ENCODE measurements at regions not wholly inside any gene's neighbourhood (a gene's known extent, or its start where the extent isn't known, plus 50 kb on each side); places are given as distances from the start of the nearest gene placed in this dataset.

- DNase-seq (peak; percentile 11), ATAC-seq (peak; percentile 72)
- Mint-ChIP-seq H3K36me3 (ENCODE audit: low read depth) (peaks cover 5% of the 10 kb centered on the region), H3K4me3 (no peak overlapping the region), H3K27ac (no peak overlapping the region), H3K27me3 (no peaks in the 10 kb centered on the region), H3K4me1 (peaks cover 27% of the 10 kb centered on the region), H3K9me3 (ENCODE audit: low read depth) (peaks cover 8% of the 10 kb centered on the region)
- intact Hi-C loops (cut with DNase I, micrococcal nuclease): loop anchor here in 1 of 2 experiments (2.0 kb wide), 1 partner anchor 16 kb away; no protein-coding TSS in a partner anchor
- CTCF ChIA-PET: no interaction called here
- POLR2A ChIA-PET: interaction anchor here (0.8 kb wide), 1 partner anchor 212 kb away, joined by 3 read pairs; no protein-coding TSS in a partner anchor
Observed at GRCh38 chr11:128210148-128210940, 377.0 kb downstream of the ETS1 start.

GRCh38 chr11:128209138-128209435 is 378.3 kb downstream of the ETS1 start:
- Mint-ChIP-seq H3K27ac (no peak overlapping the region), H3K36me3 (ENCODE audit: low read depth) (peaks cover 5% of the 10 kb centered on the region), H3K9me3 (ENCODE audit: low read depth) (peaks cover 8% of the 10 kb centered on the region), H3K4me1 (peaks cover 27% of the 10 kb centered on the region), H3K27me3 (no peaks in the 10 kb centered on the region), H3K4me3 (no peak overlapping the region)
- DNase-seq (no peak), ATAC-seq (no peak)
- POLR2A ChIA-PET: interaction anchor here (0.8 kb wide), 1 partner anchor 80 kb away, joined by 4 read pairs; no protein-coding TSS in a partner anchor
- CTCF ChIA-PET: interaction anchor here (0.6 to 1.6 kb wide), 3 partner anchors 37 to 1230 kb away, joined by 3 to 4 read pairs (median 4); no protein-coding TSS in a partner anchor
- intact Hi-C loops (cut with DNase I, micrococcal nuclease): no loop called here

- H3K27me3 Mint-ChIP-seq: no peaks in the 10 kb centered on the region
- ATAC-seq (peak; percentile 67), DNase-seq (no peak)
- ChIA-PET POLR2A (interaction anchor here (0.8 kb wide), 1 partner anchor 81 kb away, joined by 4 read pairs; no protein-coding TSS in a partner anchor), CTCF (interaction anchor here (0.6 to 1.6 kb wide), 4 partner anchors 14 to 1229 kb away, joined by 3 to 4 read pairs (median 4); no protein-coding TSS in a partner anchor)
- no peak overlapping the region for H3K27ac Mint-ChIP-seq
- intact Hi-C loops (cut with DNase I, micrococcal nuclease): no loop called here
- H3K4me1 Mint-ChIP-seq: peaks cover 27% of the 10 kb centered on the region
- no peak overlapping the region for H3K4me3 Mint-ChIP-seq
- peaks cover 3% of the 10 kb centered on the region for H3K36me3 Mint-ChIP-seq (ENCODE audit: low read depth)
- peaks cover 8% of the 10 kb centered on the region for H3K9me3 Mint-ChIP-seq (ENCODE audit: low read depth)
Observed at GRCh38 chr11:128208329-128209137, 378.8 kb downstream of the ETS1 start.

- CTCF ChIA-PET: interaction anchor here (0.6 to 1.6 kb wide), 3 partner anchors 15 to 1523 kb away, joined by 3 to 4 read pairs (median 3); no protein-coding TSS in a partner anchor
- peaks cover 27% of the 10 kb centered on the region for H3K4me1 Mint-ChIP-seq
- ATAC-seq (peak; percentile 37), DNase-seq (no peak)
- H3K4me3 Mint-ChIP-seq: no peak overlapping the region
- intact Hi-C loops (cut with DNase I, micrococcal nuclease): no loop called here
- H3K27ac Mint-ChIP-seq: no peak overlapping the region
- H3K27me3 Mint-ChIP-seq: no peaks in the 10 kb centered on the region
- POLR2A ChIA-PET: no interaction called here
- peaks cover 3% of the 10 kb centered on the region for H3K36me3 Mint-ChIP-seq (ENCODE audit: low read depth)
- H3K9me3 Mint-ChIP-seq (ENCODE audit: low read depth): peaks cover 8% of the 10 kb centered on the region
Observed at GRCh38 chr11:128207861-128208321, 379.5 kb downstream of the ETS1 start.

GRCh38 chr11:128206461-128206860 is 380.9 kb downstream of the ETS1 start:
- H3K9me3 Mint-ChIP-seq (ENCODE audit: low read depth): peaks cover 8% of the 10 kb centered on the region
- DNase-seq: no peak
- POLR2A ChIA-PET: no interaction called here
- intact Hi-C loops (cut with DNase I, micrococcal nuclease): no loop called here
- CTCF ChIA-PET: interaction anchor here (0.7 kb wide), 1 partner anchor 685 kb away, joined by 3 read pairs; the partner anchor contains the start of gene KCNJ5
- H3K36me3 Mint-ChIP-seq (ENCODE audit: low read depth): peaks cover 3% of the 10 kb centered on the region
- no peaks in the 10 kb centered on the region for H3K27me3 Mint-ChIP-seq
- no peak overlapping the region for H3K4me3 Mint-ChIP-seq
- no peak for ATAC-seq
- no peak overlapping the region for H3K27ac Mint-ChIP-seq
- peaks cover 36% of the 10 kb centered on the region for H3K4me1 Mint-ChIP-seq

GRCh38 chr11:128205796-128206195 is 381.6 kb downstream of the ETS1 start:
- H3K4me3 Mint-ChIP-seq: no peak overlapping the region
- no peaks in the 10 kb centered on the region for H3K27me3 Mint-ChIP-seq
- intact Hi-C loops (cut with DNase I, micrococcal nuclease): no loop called here
- H3K36me3 Mint-ChIP-seq (ENCODE audit: low read depth): peaks cover 3% of the 10 kb centered on the region
- ChIA-PET POLR2A (no interaction called here), CTCF (no interaction called here)
- H3K27ac Mint-ChIP-seq: no peak overlapping the region
- DNase-seq (peak; percentile 45), ATAC-seq (peak; percentile 34)
- peaks cover 8% of the 10 kb centered on the region for H3K9me3 Mint-ChIP-seq (ENCODE audit: low read depth)
- peaks cover 42% of the 10 kb centered on the region for H3K4me1 Mint-ChIP-seq

GRCh38 chr11:128204898-128205297 is 382.5 kb downstream of the ETS1 start:
- ChIA-PET POLR2A (interaction anchor here (0.6 kb wide), 1 partner anchor 76 kb away, joined by 3 read pairs; no protein-coding TSS in a partner anchor), CTCF (no interaction called here)
- ATAC-seq: no peak
- Mint-ChIP-seq H3K4me1 (peaks cover 38% of the 10 kb centered on the region), H3K27me3 (no peaks in the 10 kb centered on the region), H3K9me3 (ENCODE audit: low read depth) (peaks cover 8% of the 10 kb centered on the region), H3K36me3 (ENCODE audit: low read depth) (peaks cover 3% of the 10 kb centered on the region), H3K27ac (no peak overlapping the region), H3K4me3 (no peak overlapping the region)
- DNase-seq: no peak
- intact Hi-C loops (cut with DNase I, micrococcal nuclease): no loop called here

GRCh38 chr11:128201801-128202200 is 385.6 kb downstream of the ETS1 start:
- no peaks in the 10 kb centered on the region for H3K27me3 Mint-ChIP-seq
- peaks cover 23% of the 10 kb centered on the region for H3K4me1 Mint-ChIP-seq
- CTCF ChIA-PET: interaction anchor here (0.6 to 1.4 kb wide), 6 partner anchors 23 to 111 kb away, joined by 3 to 4 read pairs (median 3); no protein-coding TSS in a partner anchor
- H3K27ac Mint-ChIP-seq: no peak overlapping the region
- POLR2A ChIA-PET: no interaction called here
- ATAC-seq (no peak), DNase-seq (no peak)
- intact Hi-C loops (cut with DNase I, micrococcal nuclease): loop anchor here (2.0 kb wide), 2 partner anchors 25 to 31 kb away; no protein-coding TSS in a partner anchor
- no peak overlapping the region for H3K4me3 Mint-ChIP-seq
- peaks cover 6% of the 10 kb centered on the region for H3K9me3 Mint-ChIP-seq (ENCODE audit: low read depth)
- peaks cover 3% of the 10 kb centered on the region for H3K36me3 Mint-ChIP-seq (ENCODE audit: low read depth)

GRCh38 chr11:128201009-128201408 is 386.3 kb downstream of the ETS1 start:
- POLR2A ChIA-PET: no interaction called here
- ATAC-seq (peak; percentile 82), DNase-seq (peak; percentile 43)
- H3K27ac Mint-ChIP-seq: no peak overlapping the region
- CTCF ChIA-PET: interaction anchor here (0.6 to 1.4 kb wide), 6 partner anchors 24 to 110 kb away, joined by 3 to 4 read pairs (median 3); no protein-coding TSS in a partner anchor
- no peaks in the 10 kb centered on the region for H3K36me3 Mint-ChIP-seq (ENCODE audit: low read depth)
- intact Hi-C loops (cut with DNase I, micrococcal nuclease): loop anchor here (2.0 kb wide), 2 partner anchors 26 to 32 kb away; no protein-coding TSS in a partner anchor
- H3K9me3 Mint-ChIP-seq (ENCODE audit: low read depth): peaks cover under 1% of the 10 kb centered on the region
- no peak overlapping the region for H3K4me3 Mint-ChIP-seq
- H3K27me3 Mint-ChIP-seq: no peaks in the 10 kb centered on the region
- peaks cover 29% of the 10 kb centered on the region for H3K4me1 Mint-ChIP-seq

- Mint-ChIP-seq H3K27ac (no peak overlapping the region), H3K36me3 (ENCODE audit: low read depth) (no peaks in the 10 kb centered on the region), H3K4me1 (peaks cover 29% of the 10 kb centered on the region), H3K4me3 (no peak overlapping the region), H3K27me3 (no peaks in the 10 kb centered on the region), H3K9me3 (ENCODE audit: low read depth) (no peaks in the 10 kb centered on the region)
- no peak for ATAC-seq
- CTCF ChIA-PET: no interaction called here
- intact Hi-C loops (cut with DNase I, micrococcal nuclease): loop anchor here (2.0 kb wide), 2 partner anchors 26 to 32 kb away; no protein-coding TSS in a partner anchor
- POLR2A ChIA-PET: no interaction called here
- no peak for DNase-seq
Observed at GRCh38 chr11:128200467-128200866, 386.9 kb downstream of the ETS1 start.

GRCh38 chr11:128198216-128198772 is 389.1 kb downstream of the ETS1 start:
- Mint-ChIP-seq H3K27ac (no peak overlapping the region), H3K27me3 (no peaks in the 10 kb centered on the region), H3K4me3 (no peak overlapping the region), H3K4me1 (peaks cover 51% of the 10 kb centered on the region), H3K36me3 (ENCODE audit: low read depth) (no peaks in the 10 kb centered on the region), H3K9me3 (ENCODE audit: low read depth) (no peaks in the 10 kb centered on the region)
- DNase-seq: no peak
- no peak for ATAC-seq
- POLR2A ChIA-PET: interaction anchor here (0.7 kb wide), 1 partner anchor 255 kb away, joined by 3 read pairs; no protein-coding TSS in a partner anchor
- intact Hi-C loops (cut with DNase I, micrococcal nuclease): loop anchor here in 1 of 2 experiments (5.0 kb wide), 1 partner anchor 74 kb away; no protein-coding TSS in a partner anchor
- CTCF ChIA-PET: interaction anchor here (0.6 to 1.3 kb wide), 3 partner anchors 136 to 650 kb away, joined by 3 to 5 read pairs (median 4); no protein-coding TSS in a partner anchor
